LNCAP (cell line): ENCODE measurements at regions not wholly inside any gene's neighbourhood (a gene's known extent, or its start where the extent isn't known, plus 50 kb on each side); places are given as distances from the start of the nearest gene placed in this dataset.

Experiments used
- CTCF ChIP-seq: fragments of 450-650 bp; IDR thresholded peaks from 2 replicates; pipeline ENCODE4 v1.5.1; 2017; ENCODE audit warnings: mild to moderate bottlenecking

- no peak for TF ChIP-seq CTCF
Measured at GRCh38 chr2:235105821-235106359, 154.1 kb downstream of the SH3BP4 start.

- peak; percentile 57 for TF ChIP-seq CTCF
Measured at GRCh38 chr2:235106874-235107639, 155.2 kb downstream of the SH3BP4 start.

- no peak for TF ChIP-seq CTCF
Measured at GRCh38 chr2:235107640-235107951, 155.8 kb downstream of the SH3BP4 start.

- no peak for TF ChIP-seq CTCF
Measured at GRCh38 chr2:235112365-235112764, 160.5 kb downstream of the SH3BP4 start.

- no peak for TF ChIP-seq CTCF
Measured at GRCh38 chr2:235113854-235114253, 162.0 kb downstream of the SH3BP4 start.

- no peak for TF ChIP-seq CTCF
Measured at GRCh38 chr2:235114286-235114685, 162.5 kb downstream of the SH3BP4 start.

GRCh38 chr2:235115521-235115920 lies 163.7 kb downstream of the SH3BP4 start:
- TF ChIP-seq CTCF: no peak
